Common myeloid progenitor, CD34-positive (primary cell): ENCODE measurements at regions not wholly inside any gene's neighbourhood (a gene's known extent, or its start where the extent isn't known, plus 50 kb on each side); places are given as distances from the start of the nearest gene placed in this dataset.
A peak's percentile ranks its signal among the peaks of the same experiment; 100 is the strongest.

ENCODE experiments used
- CTCF ChIA-PET: fragments of 350-600 bp; sonication (Branson Sonifier 250); formaldehyde crosslinking; loops from one replicate; lab custom pipeline; 2021; ENCODE audit warnings: antibody characterized with exemption; lab: Charles Lee
- POLR2A ChIA-PET: fragments of 350-600 bp; sonication (Branson Sonifier 250); formaldehyde crosslinking; loops from one replicate; lab custom pipeline; 2021; ENCODE audit warnings: antibody characterized with exemption; lab: Charles Lee
- DNase-seq, 3 donors: peaks; one replicate each; pipeline versions ENCODE4 v3.0.0 to v3.0.0-alpha.2; 2013
- H3K27ac ChIP-seq, 2 experiments: 1 replicate in 1 of 2; 2 replicates in 1 of 2; pipeline ENCODE4 v1.7.0; 2013; ENCODE audit warnings: inconsistent platforms in 2 of 2, low read length in 2 of 2, mild to moderate bottlenecking in 2 of 2, low read depth in 1 of 2, moderate library complexity in 1 of 2; ENCODE audit not compliant: severe bottlenecking in 2 of 2, insufficient read depth in 1 of 2, poor library complexity in 1 of 2
- H3K27me3 ChIP-seq, 5 experiments: replicated peaks in 2 of 5; 1 replicate in 3 of 5; 2 replicates in 2 of 5; pipeline versions ENCODE4 v1.6.1 to v1.7.0; 2013; ENCODE audit warnings: low read length in 4 of 5, mild to moderate bottlenecking in 2 of 5, moderate library complexity in 2 of 5, inconsistent platforms in 1 of 5; ENCODE audit not compliant: insufficient read depth in 5 of 5, control insufficient read depth in 4 of 5
- H3K36me3 ChIP-seq, 4 experiments: 1 replicate in 2 of 4; 2 replicates in 2 of 4; pipeline versions ENCODE4 v1.6.1 to v1.7.0; 2013; ENCODE audit warnings: low read length in 3 of 4, control low read depth in 1 of 4, mild to moderate bottlenecking in 1 of 4; ENCODE audit not compliant: control insufficient read depth in 4 of 4, insufficient read depth in 4 of 4
- H3K4me1 ChIP-seq, 4 experiments: 1 replicate in 3 of 4; 2 replicates in 1 of 4; pipeline versions ENCODE4 v1.6.1 to v1.7.1; 2013; ENCODE audit warnings: low read length in 3 of 4, mild to moderate bottlenecking in 3 of 4, control low read depth in 1 of 4, inconsistent platforms in 1 of 4, moderate library complexity in 1 of 4; ENCODE audit not compliant: control insufficient read depth in 4 of 4, insufficient read depth in 4 of 4; ENCODE audit errors: control extremely low read depth in 1 of 4
- H3K4me3 ChIP-seq, 7 experiments: 1 replicate in 4 of 7; 2 replicates in 3 of 7; pipeline versions ENCODE4 v1.5.1 to v1.7.0; 2013; ENCODE audit warnings: mild to moderate bottlenecking in 7 of 7, low read length in 6 of 7, moderate library complexity in 6 of 7, inconsistent platforms in 2 of 7, low read depth in 2 of 7, control low read depth in 1 of 7; ENCODE audit not compliant: insufficient read depth in 4 of 7, control insufficient read depth in 1 of 7; ENCODE audit errors: extremely low read depth in 1 of 7
- H3K9me3 ChIP-seq, 5 experiments: 1 replicate in 4 of 5; 2 replicates in 1 of 5; pipeline versions ENCODE4 v1.6.1 to v1.7.1; 2013; ENCODE audit warnings: low read length in 4 of 5, mild to moderate bottlenecking in 2 of 5, inconsistent platforms in 1 of 5, low read depth in 1 of 5, moderate library complexity in 1 of 5; ENCODE audit not compliant: control insufficient read depth in 4 of 5, insufficient read depth in 2 of 5; ENCODE audit errors: control extremely low read depth in 1 of 5
- WGBS: methylation state at CpG from one replicate; pipeline ENCODE4 v1.1.5; 2013; ENCODE audit not compliant: insufficient coverage; 5-methylcytosine and 5-hydroxymethylcytosine counted together

DNA sequence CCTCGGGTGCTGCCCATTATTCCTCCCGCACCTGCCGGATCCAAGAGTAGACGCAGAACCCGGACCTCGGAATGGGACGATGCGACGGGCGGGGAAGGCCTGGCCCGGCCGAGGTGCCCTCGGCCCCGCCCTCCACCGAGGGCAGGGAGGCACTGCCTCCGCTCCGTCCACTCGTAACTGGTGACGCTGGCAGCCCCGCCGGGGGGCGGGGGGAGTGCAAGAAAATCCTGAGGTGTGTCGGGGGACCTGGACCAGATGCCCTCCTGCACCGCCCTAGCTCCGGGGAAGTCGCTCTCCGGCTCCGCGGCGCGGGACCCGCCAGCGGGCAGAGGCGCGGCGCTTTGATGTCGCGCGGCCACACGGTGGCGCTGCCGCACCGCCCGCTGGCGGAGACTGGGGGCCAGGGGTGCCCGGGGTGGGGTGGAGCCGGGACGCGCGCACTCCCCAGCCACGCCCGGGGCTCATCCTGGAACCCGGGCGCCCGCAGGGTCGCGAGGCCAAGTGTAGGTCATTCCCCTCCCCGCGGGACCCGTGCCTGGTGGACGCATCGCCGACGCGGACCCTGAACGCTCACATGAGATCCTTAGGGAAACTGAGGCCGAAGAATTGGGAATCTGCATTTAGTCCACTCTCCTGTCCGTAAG lies 202.8 kb downstream of the TTC8 start:
- no peak overlapping the region for H3K27ac ChIP-seq
- H3K36me3 ChIP-seq: no peaks in the 10 kb centered on the region
- under 1% methylated on average over 68 of the region's 68 CpGs for WGBS
- H3K9me3 ChIP-seq: peaks cover 0 to 3% (median 0%) of the 10 kb centered on the region in 5 experiments
- peaks cover 4 to 38% (median 9%) of the 10 kb centered on the region in 5 experiments for H3K27me3 ChIP-seq
- peaks cover 0 to 17% (median 12%) of the 10 kb centered on the region in 4 experiments for H3K4me1 ChIP-seq
- peak; percentile 43 to 74 (median 72) for DNase-seq
- POLR2A ChIA-PET: interaction anchor here (0.6 kb wide), 1 partner anchor 382 kb away, joined by 3 read pairs; no protein-coding TSS in a partner anchor
- peak overlapping the region; percentile 52 to 77 (median 70) for H3K4me3 ChIP-seq
- CTCF ChIA-PET: interaction anchor here (0.7 to 4.5 kb wide), 25 partner anchors 8 to 946 kb away, joined by 3 to 25 read pairs (median 4); no protein-coding TSS in a partner anchor

DNA sequence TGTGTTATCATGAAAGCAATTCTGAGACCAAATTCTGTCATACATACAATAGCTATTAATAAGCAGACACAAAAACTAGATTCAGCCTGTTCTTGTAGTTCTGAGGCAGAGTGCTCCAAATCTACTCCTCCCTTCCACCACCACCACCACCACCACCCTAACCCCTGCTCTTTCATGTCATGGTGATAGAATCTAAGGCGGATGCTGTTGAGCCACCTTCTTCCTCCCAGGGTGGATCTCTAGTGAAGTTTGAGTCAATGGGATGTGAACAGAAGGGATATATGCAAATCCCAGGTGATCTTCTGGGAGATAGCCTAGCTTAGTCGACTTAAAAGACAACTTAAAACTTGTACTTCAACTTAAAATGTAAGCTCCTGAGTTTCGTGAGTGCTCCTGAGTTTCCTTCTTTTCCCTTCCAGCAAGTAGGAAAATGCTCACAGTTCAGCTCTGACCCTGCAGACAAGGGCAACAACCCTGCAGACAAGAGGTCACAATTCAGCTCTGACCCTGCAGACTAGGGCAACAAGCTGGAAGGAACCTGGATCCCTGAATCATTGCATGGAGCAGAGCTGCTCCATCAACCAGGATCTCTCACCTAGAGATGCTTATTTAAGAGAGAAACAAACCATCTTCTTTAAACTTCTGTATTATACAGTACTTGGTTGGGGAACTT lies 204.1 kb downstream of the TTC8 start:
- POLR2A ChIA-PET: no interaction called here
- Histone ChIP-seq H3K9me3 (peaks cover 0 to 3% (median 0%) of the 10 kb centered on the region in 5 experiments), H3K4me1 (peaks cover 0 to 17% (median 12%) of the 10 kb centered on the region in 4 experiments), H3K36me3 (no peaks in the 10 kb centered on the region), H3K4me3 (no peak overlapping the region), H3K27ac (no peak overlapping the region), H3K27me3 (peaks cover 4 to 38% (median 9%) of the 10 kb centered on the region in 5 experiments)
- no peak for DNase-seq
- CTCF ChIA-PET: interaction anchor here (1.2 to 4.5 kb wide), 10 partner anchors 12 to 945 kb away, joined by 3 to 25 read pairs (median 5); no protein-coding TSS in a partner anchor
- WGBS: 100% methylated on average over 3 of the region's 3 CpGs

GRCh38 chr14:89029961-89030694 lies 205.7 kb downstream of the TTC8 start:
- H3K36me3 ChIP-seq: no peaks in the 10 kb centered on the region
- ChIA-PET CTCF (interaction anchor here (0.8 to 4.5 kb wide), 2 partner anchors 10 to 886 kb away, joined by 3 to 25 read pairs; no protein-coding TSS in a partner anchor), POLR2A (no interaction called here)
- H3K27me3 ChIP-seq: peaks cover 4 to 38% (median 5%) of the 10 kb centered on the region in 5 experiments
- H3K27ac ChIP-seq: no peak overlapping the region
- H3K4me1 ChIP-seq: peaks cover 0 to 17% (median 12%) of the 10 kb centered on the region in 4 experiments
- DNase-seq: no peak
- WGBS: over 99% methylated on average over 9 of the region's 9 CpGs
- peaks cover 0 to 3% (median 0%) of the 10 kb centered on the region in 5 experiments for H3K9me3 ChIP-seq
- no peak overlapping the region for H3K4me3 ChIP-seq

GRCh38 chr14:89030921-89031320 lies 206.5 kb downstream of the TTC8 start:
- Histone ChIP-seq H3K27me3 (peaks cover 3 to 35% (median 5%) of the 10 kb centered on the region in 5 experiments), H3K4me3 (no peak overlapping the region), H3K27ac (no peak overlapping the region), H3K4me1 (peaks cover 0 to 15% (median 11%) of the 10 kb centered on the region in 4 experiments), H3K9me3 (peaks cover 0 to 3% (median 0%) of the 10 kb centered on the region in 5 experiments), H3K36me3 (no peaks in the 10 kb centered on the region)
- ChIA-PET CTCF (no interaction called here), POLR2A (no interaction called here)
- WGBS: 93% methylated on average over 3 of the region's 3 CpGs
- no peak for DNase-seq

- CTCF ChIA-PET: no interaction called here
- WGBS: 96% methylated on average over 7 of the region's 8 CpGs
- H3K4me1 ChIP-seq: peaks cover 0 to 8% (median 4%) of the 10 kb centered on the region in 4 experiments
- POLR2A ChIA-PET: no interaction called here
- H3K27me3 ChIP-seq: peaks cover 0 to 25% (median 5%) of the 10 kb centered on the region in 5 experiments
- H3K9me3 ChIP-seq: peaks cover 0 to 3% (median under 1%) of the 10 kb centered on the region in 5 experiments
- no peak overlapping the region for H3K4me3 ChIP-seq
- DNase-seq: no peak
- no peak overlapping the region for H3K27ac ChIP-seq
- no peaks in the 10 kb centered on the region for H3K36me3 ChIP-seq
Observed at GRCh38 chr14:89032086-89032649, 207.7 kb downstream of the TTC8 start.

GRCh38 chr14:89033756-89034155 lies 209.3 kb downstream of the TTC8 start:
- POLR2A ChIA-PET: no interaction called here

More at GRCh38 chr14:89033756-89034155, 209.3 kb downstream of the TTC8 start:
- CTCF ChIA-PET: interaction anchor here (0.9 to 1.0 kb wide), 3 partner anchors 17 to 920 kb away, joined by 3 read pairs; no protein-coding TSS in a partner anchor
- H3K27me3 ChIP-seq: peaks cover 0 to 12% (median 4%) of the 10 kb centered on the region in 5 experiments
- H3K36me3 ChIP-seq: no peaks in the 10 kb centered on the region
- DNase-seq: no peak
- H3K4me1 ChIP-seq: no peaks in the 10 kb centered on the region
- H3K9me3 ChIP-seq: peaks cover 0 to 2% (median 2%) of the 10 kb centered on the region in 5 experiments
- H3K4me3 ChIP-seq: no peak overlapping the region
- WGBS: 100% methylated on average over 5 of the region's 6 CpGs
- H3K27ac ChIP-seq: no peak overlapping the region
